HEK293 (cell line): ENCODE measurements at regions not wholly inside any gene's neighbourhood (a gene's known extent, or its start where the extent isn't known, plus 50 kb on each side); places are given as distances from the start of the nearest gene placed in this dataset.

ENCODE experiments used
- CTCF ChIA-PET: fragments of 350-600 bp; formaldehyde crosslinking; extraction: SDS; loops from one replicate; lab custom pipeline; 2021; ENCODE audit warnings: antibody characterized with exemption; lab: Yijun Ruan, JAX
- POLR2A ChIA-PET: fragments of 300-600 bp; formaldehyde crosslinking; extraction: SDS; loops from one replicate; lab custom pipeline; 2020; ENCODE audit warnings: antibody characterized with exemption, inconsistent platforms; lab: Yijun Ruan, JAX
- H3K27ac ChIP-seq: fragments of 200-500 bp; sonication (Bioruptor generic); 2 replicates; pipeline ENCODE4 v1.5.1; 2014; ENCODE audit warnings: low read depth, low read length, control low read depth, inconsistent platforms; ENCODE audit errors: extremely low read depth
- H3K36me3 ChIP-seq, 2 experiments: fragments of 200-500 bp in 1 of 2; sonication (Bioruptor generic) in 1 of 2; 1 replicate in 1 of 2; 2 replicates in 1 of 2; pipeline ENCODE4 v1.5.1; 2014 to 2017; ENCODE audit warnings: inconsistent platforms in 2 of 2, low read length in 2 of 2; ENCODE audit not compliant: control insufficient read depth in 2 of 2, insufficient read depth in 1 of 2
- H3K4me1 ChIP-seq: fragments of 200-500 bp; sonication (Bioruptor generic); 2 replicates; pipeline ENCODE4 v1.5.1; 2014; ENCODE audit warnings: mild to moderate bottlenecking, low read length, inconsistent platforms; ENCODE audit not compliant: control insufficient read depth, insufficient read depth
- H3K4me3 ChIP-seq: 2 replicates; pipeline ENCODE4 v1.5.1; 2011; ENCODE audit warnings: low read depth, mild to moderate bottlenecking, control low read depth, low read length, moderate library complexity
- H3K9me3 ChIP-seq: fragments of 200-500 bp; sonication (Bioruptor generic); 2 replicates; pipeline ENCODE4 v1.5.1; 2014; ENCODE audit warnings: low read depth, low read length, inconsistent platforms; ENCODE audit not compliant: control insufficient read depth, insufficient read depth
- GLIS1 ChIP-seq: fragments of 450-650 bp; formaldehyde crosslinking; IDR thresholded peaks from 2 replicates; pipeline ENCODE4 v1.5.1; 2016; ENCODE audit warnings: missing biosample characterization, missing genetic modification characterization
- KLF16 ChIP-seq: fragments of 450-650 bp; formaldehyde crosslinking; IDR thresholded peaks from 2 replicates; pipeline ENCODE4 v1.5.1; 2017; ENCODE audit warnings: missing biosample characterization, missing genetic modification characterization
- OSR2 ChIP-seq: fragments of 450-650 bp; formaldehyde crosslinking; IDR thresholded peaks from 2 replicates; pipeline ENCODE4 v1.5.1; 2016; ENCODE audit warnings: missing biosample characterization, missing genetic modification characterization
- OVOL3 ChIP-seq: fragments of 450-650 bp; formaldehyde crosslinking; IDR thresholded peaks from 2 replicates; pipeline ENCODE4 v1.5.1; 2016; ENCODE audit warnings: missing biosample characterization, missing genetic modification characterization
- SCRT1 ChIP-seq: fragments of 450-650 bp; formaldehyde crosslinking; IDR thresholded peaks from 2 replicates; pipeline ENCODE4 v1.5.1; 2016; ENCODE audit warnings: missing biosample characterization, missing genetic modification characterization, borderline replicate concordance
- SETDB1 ChIP-seq: IDR thresholded peaks from one replicate; pipeline ENCODE4 v1.6.1; 2017; ENCODE audit warnings: mild to moderate bottlenecking, low read length, moderate library complexity, mixed read lengths; ENCODE audit not compliant: insufficient read length
- SP2 ChIP-seq: fragments of 450-650 bp; formaldehyde crosslinking; IDR thresholded peaks from 2 replicates; pipeline ENCODE4 v1.5.1; 2016; ENCODE audit warnings: missing biosample characterization, missing genetic modification characterization
- ZBTB8A ChIP-seq: fragments of 450-650 bp; formaldehyde crosslinking; IDR thresholded peaks from 2 replicates; pipeline ENCODE4 v1.5.1; 2016; ENCODE audit warnings: missing biosample characterization, missing genetic modification characterization
- ZNF114 ChIP-seq: fragments of 450-650 bp; formaldehyde crosslinking; IDR thresholded peaks from 2 replicates; pipeline ENCODE4 v1.5.0; 2017; ENCODE audit warnings: missing biosample characterization, missing genetic modification characterization
- ZNF2 ChIP-seq: fragments of 450-650 bp; formaldehyde crosslinking; IDR thresholded peaks from 2 replicates; pipeline ENCODE4 v1.5.1; 2016; ENCODE audit warnings: missing biosample characterization, missing genetic modification characterization
- ZNF202 ChIP-seq: fragments of 450-650 bp; formaldehyde crosslinking; IDR thresholded peaks from 2 replicates; pipeline ENCODE4 v1.5.1; 2016; ENCODE audit warnings: missing biosample characterization, missing genetic modification characterization, borderline replicate concordance
- ZNF23 ChIP-seq: fragments of 450-650 bp; formaldehyde crosslinking; IDR thresholded peaks from 2 replicates; pipeline ENCODE4 v1.5.1; 2016; ENCODE audit warnings: missing biosample characterization, missing genetic modification characterization, borderline replicate concordance
- ZNF266 ChIP-seq: fragments of 450-650 bp; formaldehyde crosslinking; IDR thresholded peaks from 2 replicates; pipeline ENCODE4 v1.5.1; 2016; ENCODE audit warnings: missing biosample characterization, missing genetic modification characterization, low read depth
- ZNF350 ChIP-seq: fragments of 450-650 bp; formaldehyde crosslinking; IDR thresholded peaks from 2 replicates; pipeline ENCODE4 v1.5.0; 2017; ENCODE audit warnings: missing biosample characterization, mild to moderate bottlenecking, missing genetic modification characterization
- ZNF394 ChIP-seq: fragments of 450-650 bp; formaldehyde crosslinking; IDR thresholded peaks from 2 replicates; pipeline ENCODE4 v1.5.1; 2016; ENCODE audit warnings: missing biosample characterization, missing genetic modification characterization, mild to moderate bottlenecking, moderate library complexity, borderline replicate concordance
- ZNF501 ChIP-seq: fragments of 450-650 bp; formaldehyde crosslinking; IDR thresholded peaks from 2 replicates; pipeline ENCODE4 v1.5.1; 2016; ENCODE audit warnings: missing biosample characterization, missing genetic modification characterization
- ZNF544 ChIP-seq: fragments of 450-650 bp; formaldehyde crosslinking; IDR thresholded peaks from 2 replicates; pipeline ENCODE4 v1.5.0; 2017; ENCODE audit warnings: missing biosample characterization, missing genetic modification characterization
- ZNF571 ChIP-seq: fragments of 450-650 bp; formaldehyde crosslinking; IDR thresholded peaks from 2 replicates; pipeline ENCODE4 v1.5.0; 2017; ENCODE audit warnings: missing biosample characterization, missing genetic modification characterization
- ZNF747 ChIP-seq: fragments of 450-650 bp; formaldehyde crosslinking; IDR thresholded peaks from 2 replicates; pipeline ENCODE4 v1.5.1; 2016; ENCODE audit warnings: missing biosample characterization, missing genetic modification characterization
- TF ChIP-seq, protein P1 (sequence below): fragments of 450-650 bp; IDR thresholded peaks from 2 replicates; pipeline ENCODE4 v1.5.1; 2018; ENCODE audit warnings: missing biosample characterization, missing genetic modification characterization
- TF ChIP-seq, protein P2 (sequence below): fragments of 450-650 bp; formaldehyde crosslinking; IDR thresholded peaks from 2 replicates; pipeline ENCODE4 v1.5.1; 2016; ENCODE audit warnings: missing biosample characterization, missing genetic modification characterization
- TF ChIP-seq, protein P3 (sequence below): fragments of 450-650 bp; IDR thresholded peaks from 2 replicates; pipeline ENCODE4 v1.5.1; 2018; ENCODE audit warnings: missing biosample characterization, mild to moderate bottlenecking, missing genetic modification characterization
- TF ChIP-seq, protein P4 (sequence below): fragments of 450-650 bp; formaldehyde crosslinking; IDR thresholded peaks from 2 replicates; pipeline ENCODE4 v1.5.1; 2016; ENCODE audit warnings: missing biosample characterization, missing genetic modification characterization, low read depth
- TF ChIP-seq, protein P5 (sequence below): fragments of 450-650 bp; formaldehyde crosslinking; IDR thresholded peaks from 2 replicates; pipeline ENCODE4 v1.5.0; 2017; ENCODE audit warnings: missing biosample characterization, missing genetic modification characterization, borderline replicate concordance

DNA sequence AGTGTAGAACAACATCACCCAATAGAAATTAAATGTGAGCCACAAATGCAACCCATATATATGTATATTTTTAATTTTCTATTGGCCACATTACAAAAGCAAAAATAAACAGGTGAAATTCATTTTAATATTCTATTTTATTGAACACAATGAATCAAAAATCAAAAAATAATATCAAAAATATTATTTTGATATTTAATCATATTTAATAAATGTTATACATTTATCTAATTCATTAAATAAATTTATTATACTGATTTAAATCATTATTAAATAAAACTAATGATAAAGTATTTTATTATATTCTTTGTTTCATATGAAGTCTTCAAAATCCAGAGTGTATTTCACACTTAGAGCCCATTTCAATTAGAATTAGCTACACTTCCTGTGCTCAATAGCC lies 98.4 kb upstream of the MANEA start:
- no peak overlapping the region for H3K27ac ChIP-seq
- TF ChIP-seq, protein P1, sequence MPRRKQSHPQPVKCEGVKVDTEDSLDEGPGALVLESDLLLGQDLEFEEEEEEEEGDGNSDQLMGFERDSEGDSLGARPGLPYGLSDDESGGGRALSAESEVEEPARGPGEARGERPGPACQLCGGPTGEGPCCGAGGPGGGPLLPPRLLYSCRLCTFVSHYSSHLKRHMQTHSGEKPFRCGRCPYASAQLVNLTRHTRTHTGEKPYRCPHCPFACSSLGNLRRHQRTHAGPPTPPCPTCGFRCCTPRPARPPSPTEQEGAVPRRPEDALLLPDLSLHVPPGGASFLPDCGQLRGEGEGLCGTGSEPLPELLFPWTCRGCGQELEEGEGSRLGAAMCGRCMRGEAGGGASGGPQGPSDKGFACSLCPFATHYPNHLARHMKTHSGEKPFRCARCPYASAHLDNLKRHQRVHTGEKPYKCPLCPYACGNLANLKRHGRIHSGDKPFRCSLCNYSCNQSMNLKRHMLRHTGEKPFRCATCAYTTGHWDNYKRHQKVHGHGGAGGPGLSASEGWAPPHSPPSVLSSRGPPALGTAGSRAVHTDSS (tag by site-specific recombination) = no peak
- no peak for TF ChIP-seq SCRT1 (tag by site-specific recombination)
- no peak for TF ChIP-seq ZNF747
- TF ChIP-seq KLF16 (tag by site-specific recombination) = no peak
- TF ChIP-seq ZNF394 (tag by site-specific recombination) = no peak
- TF ChIP-seq OVOL3 = no peak
- no peak for TF ChIP-seq ZNF350 (tag by site-specific recombination)
- no peak for TF ChIP-seq OSR2 (tag by site-specific recombination)
- no peak for TF ChIP-seq ZNF114 (tag by site-specific recombination)
- TF ChIP-seq ZNF23 (tag by site-specific recombination) = no peak
- TF ChIP-seq ZNF266 (tag by site-specific recombination) = no peak
- CTCF ChIA-PET = no interaction called here

DNA sequence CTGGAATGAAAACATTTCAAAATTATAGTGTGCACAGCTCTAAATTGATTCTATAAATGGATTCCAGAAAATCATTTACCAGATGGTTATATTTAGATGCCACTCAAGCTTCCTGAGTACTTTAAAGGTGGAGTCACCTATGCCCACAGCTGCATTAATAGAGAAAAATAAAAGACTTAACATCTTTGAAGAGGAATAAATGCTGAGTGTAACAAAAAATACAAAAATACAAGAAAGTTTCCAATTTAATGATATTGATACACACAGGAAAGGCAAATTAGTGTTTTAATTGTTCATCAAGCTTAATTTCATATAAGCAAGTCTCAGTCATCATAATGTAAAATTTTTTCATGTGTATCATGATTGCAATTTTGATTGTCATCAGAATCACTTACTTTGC lies 89.5 kb upstream of the MANEA start:
- Histone ChIP-seq H3K9me3 (no peaks in the 10 kb centered on the region), H3K4me3 (no peak overlapping the region), H3K36me3 (no peaks in the 10 kb centered on the region)
- CTCF ChIA-PET = no interaction called here
- POLR2A ChIA-PET = no interaction called here
- TF ChIP-seq ZNF544 (tag by site-specific recombination) = no peak
- TF ChIP-seq SETDB1 = no peak
- TF ChIP-seq, protein P2, sequence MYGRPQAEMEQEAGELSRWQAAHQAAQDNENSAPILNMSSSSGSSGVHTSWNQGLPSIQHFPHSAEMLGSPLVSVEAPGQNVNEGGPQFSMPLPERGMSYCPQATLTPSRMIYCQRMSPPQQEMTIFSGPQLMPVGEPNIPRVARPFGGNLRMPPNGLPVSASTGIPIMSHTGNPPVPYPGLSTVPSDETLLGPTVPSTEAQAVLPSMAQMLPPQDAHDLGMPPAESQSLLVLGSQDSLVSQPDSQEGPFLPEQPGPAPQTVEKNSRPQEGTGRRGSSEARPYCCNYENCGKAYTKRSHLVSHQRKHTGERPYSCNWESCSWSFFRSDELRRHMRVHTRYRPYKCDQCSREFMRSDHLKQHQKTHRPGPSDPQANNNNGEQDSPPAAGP (tag by site-specific recombination) = no peak
- TF ChIP-seq, protein P3, sequence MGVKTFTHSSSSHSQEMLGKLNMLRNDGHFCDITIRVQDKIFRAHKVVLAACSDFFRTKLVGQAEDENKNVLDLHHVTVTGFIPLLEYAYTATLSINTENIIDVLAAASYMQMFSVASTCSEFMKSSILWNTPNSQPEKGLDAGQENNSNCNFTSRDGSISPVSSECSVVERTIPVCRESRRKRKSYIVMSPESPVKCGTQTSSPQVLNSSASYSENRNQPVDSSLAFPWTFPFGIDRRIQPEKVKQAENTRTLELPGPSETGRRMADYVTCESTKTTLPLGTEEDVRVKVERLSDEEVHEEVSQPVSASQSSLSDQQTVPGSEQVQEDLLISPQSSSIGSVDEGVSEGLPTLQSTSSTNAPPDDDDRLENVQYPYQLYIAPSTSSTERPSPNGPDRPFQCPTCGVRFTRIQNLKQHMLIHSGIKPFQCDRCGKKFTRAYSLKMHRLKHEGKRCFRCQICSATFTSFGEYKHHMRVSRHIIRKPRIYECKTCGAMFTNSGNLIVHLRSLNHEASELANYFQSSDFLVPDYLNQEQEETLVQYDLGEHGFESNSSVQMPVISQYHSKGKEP (tag by site-specific recombination) = no peak
- TF ChIP-seq ZNF202 (tag by site-specific recombination) = no peak
- TF ChIP-seq ZBTB8A = no peak
- TF ChIP-seq SP2 (tag by site-specific recombination) = no peak
- no peak for TF ChIP-seq SCRT1 (tag by site-specific recombination)
- TF ChIP-seq ZNF501 = no peak
- TF ChIP-seq ZNF571 (tag by site-specific recombination) = no peak
- no peak for TF ChIP-seq ZNF2 (tag by site-specific recombination)
- no peak for TF ChIP-seq KLF16 (tag by site-specific recombination)
- TF ChIP-seq, protein P4, sequence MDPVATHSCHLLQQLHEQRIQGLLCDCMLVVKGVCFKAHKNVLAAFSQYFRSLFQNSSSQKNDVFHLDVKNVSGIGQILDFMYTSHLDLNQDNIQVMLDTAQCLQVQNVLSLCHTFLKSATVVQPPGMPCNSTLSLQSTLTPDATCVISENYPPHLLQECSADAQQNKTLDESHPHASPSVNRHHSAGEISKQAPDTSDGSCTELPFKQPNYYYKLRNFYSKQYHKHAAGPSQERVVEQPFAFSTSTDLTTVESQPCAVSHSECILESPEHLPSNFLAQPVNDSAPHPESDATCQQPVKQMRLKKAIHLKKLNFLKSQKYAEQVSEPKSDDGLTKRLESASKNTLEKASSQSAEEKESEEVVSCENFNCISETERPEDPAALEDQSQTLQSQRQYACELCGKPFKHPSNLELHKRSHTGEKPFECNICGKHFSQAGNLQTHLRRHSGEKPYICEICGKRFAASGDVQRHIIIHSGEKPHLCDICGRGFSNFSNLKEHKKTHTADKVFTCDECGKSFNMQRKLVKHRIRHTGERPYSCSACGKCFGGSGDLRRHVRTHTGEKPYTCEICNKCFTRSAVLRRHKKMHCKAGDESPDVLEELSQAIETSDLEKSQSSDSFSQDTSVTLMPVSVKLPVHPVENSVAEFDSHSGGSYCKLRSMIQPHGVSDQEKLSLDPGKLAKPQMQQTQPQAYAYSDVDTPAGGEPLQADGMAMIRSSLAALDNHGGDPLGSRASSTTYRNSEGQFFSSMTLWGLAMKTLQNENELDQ (tag by site-specific recombination) = no peak
- no peak for TF ChIP-seq ZNF350 (tag by site-specific recombination)
- TF ChIP-seq GLIS1 = no peak
- TF ChIP-seq, protein P5, sequence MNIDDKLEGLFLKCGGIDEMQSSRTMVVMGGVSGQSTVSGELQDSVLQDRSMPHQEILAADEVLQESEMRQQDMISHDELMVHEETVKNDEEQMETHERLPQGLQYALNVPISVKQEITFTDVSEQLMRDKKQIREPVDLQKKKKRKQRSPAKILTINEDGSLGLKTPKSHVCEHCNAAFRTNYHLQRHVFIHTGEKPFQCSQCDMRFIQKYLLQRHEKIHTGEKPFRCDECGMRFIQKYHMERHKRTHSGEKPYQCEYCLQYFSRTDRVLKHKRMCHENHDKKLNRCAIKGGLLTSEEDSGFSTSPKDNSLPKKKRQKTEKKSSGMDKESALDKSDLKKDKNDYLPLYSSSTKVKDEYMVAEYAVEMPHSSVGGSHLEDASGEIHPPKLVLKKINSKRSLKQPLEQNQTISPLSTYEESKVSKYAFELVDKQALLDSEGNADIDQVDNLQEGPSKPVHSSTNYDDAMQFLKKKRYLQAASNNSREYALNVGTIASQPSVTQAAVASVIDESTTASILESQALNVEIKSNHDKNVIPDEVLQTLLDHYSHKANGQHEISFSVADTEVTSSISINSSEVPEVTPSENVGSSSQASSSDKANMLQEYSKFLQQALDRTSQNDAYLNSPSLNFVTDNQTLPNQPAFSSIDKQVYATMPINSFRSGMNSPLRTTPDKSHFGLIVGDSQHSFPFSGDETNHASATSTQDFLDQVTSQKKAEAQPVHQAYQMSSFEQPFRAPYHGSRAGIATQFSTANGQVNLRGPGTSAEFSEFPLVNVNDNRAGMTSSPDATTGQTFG (tag by site-specific recombination) = no peak
- TF ChIP-seq, all 188 proteins: peak for 0
- H3K4me1 ChIP-seq = no peaks in the 10 kb centered on the region
- H3K27ac ChIP-seq = no peak overlapping the region

More for the DNA sequence above, 98.4 kb upstream of the MANEA start:
- Histone ChIP-seq H3K9me3 (no peaks in the 10 kb centered on the region), H3K36me3 (no peaks in the 10 kb centered on the region), H3K4me1 (no peaks in the 10 kb centered on the region), H3K4me3 (no peak overlapping the region)
- POLR2A ChIA-PET = no interaction called here
